RWPE2 (cell line): ENCODE measurements at regions not wholly inside any gene's neighbourhood (a gene's known extent, or its start where the extent isn't known, plus 50 kb on each side); places are given as distances from the start of the nearest gene placed in this dataset.

Experiments used
- ATAC-seq: fragments of 200-7000 bp; cut with Tn5 transposase; 3 replicates; pipeline ENCODE4 v1.9.1; 2021; ENCODE audit warnings: low read depth
- DNase-seq: peaks from one replicate; pipeline ENCODE4 v3.0.0-alpha.2; 2020; ENCODE audit warnings: low spot score
- H3K27ac ChIP-seq: fragments of 450-650 bp; 2 replicates; pipeline ENCODE4 v1.5.1; 2017; ENCODE audit warnings: mild to moderate bottlenecking; ENCODE audit not compliant: poor library complexity, severe bottlenecking
- H3K27me3 ChIP-seq: fragments of 250-450 bp; sonication (Bioruptor Pico); 2 replicates; pipeline ENCODE4 v1.5.1; 2021; ENCODE audit warnings: mild to moderate bottlenecking, moderate library complexity; ENCODE audit not compliant: insufficient read depth, poor library complexity, severe bottlenecking
- H3K36me3 ChIP-seq: fragments of 250-450 bp; sonication (Bioruptor Pico); 2 replicates; pipeline ENCODE4 v1.5.1; 2020; ENCODE audit warnings: low read depth, mild to moderate bottlenecking, moderate library complexity
- H3K4me1 ChIP-seq: fragments of 250-450 bp; sonication (Bioruptor Pico); 2 replicates; pipeline ENCODE4 v1.5.1; 2021; ENCODE audit warnings: mild to moderate bottlenecking, moderate library complexity; ENCODE audit not compliant: insufficient read depth, poor library complexity, severe bottlenecking
- H3K4me3 ChIP-seq: fragments of 250-450 bp; sonication (Bioruptor Pico); 2 replicates; pipeline ENCODE4 v1.5.1; 2021; ENCODE audit warnings: mild to moderate bottlenecking, moderate library complexity; ENCODE audit not compliant: severe bottlenecking
- H3K9me3 ChIP-seq: fragments of 250-450 bp; sonication (Bioruptor Pico); 2 replicates; pipeline ENCODE4 v1.5.1; 2021; ENCODE audit warnings: mild to moderate bottlenecking, moderate library complexity; ENCODE audit not compliant: severe bottlenecking
- CTCF ChIP-seq: fragments of 450-650 bp; IDR thresholded peaks from one replicate; pipeline ENCODE4 v1.5.1; 2017; ENCODE audit warnings: mild to moderate bottlenecking, moderate library complexity; ENCODE audit not compliant: poor library complexity, severe bottlenecking

GRCh38 chr13:44303681-44304432 is 69.8 kb upstream of the SERP2 start:
- DNase-seq (no peak), ATAC-seq (no peak)
- Histone ChIP-seq H3K27ac (no peak overlapping the region), H3K4me1 (peaks cover 60% of the 10 kb centered on the region), H3K9me3 (no peaks in the 10 kb centered on the region), H3K27me3 (no peaks in the 10 kb centered on the region), H3K4me3 (no peak overlapping the region), H3K36me3 (no peaks in the 10 kb centered on the region)
- no peak for TF ChIP-seq CTCF

GRCh38 chr13:44304433-44304725 is 69.2 kb upstream of the SERP2 start:
- no peak for TF ChIP-seq CTCF
- Histone ChIP-seq H3K36me3 (no peaks in the 10 kb centered on the region), H3K27me3 (no peaks in the 10 kb centered on the region), H3K27ac (no peak overlapping the region), H3K4me1 (peaks cover 54% of the 10 kb centered on the region), H3K9me3 (no peaks in the 10 kb centered on the region), H3K4me3 (no peak overlapping the region)
- DNase-seq (no peak), ATAC-seq (no peak)

- Histone ChIP-seq H3K27me3 (no peaks in the 10 kb centered on the region), H3K27ac (peak overlapping the region; percentile 100), H3K4me3 (no peak overlapping the region), H3K9me3 (no peaks in the 10 kb centered on the region), H3K4me1 (peaks cover 60% of the 10 kb centered on the region), H3K36me3 (no peaks in the 10 kb centered on the region)
- ATAC-seq (no peak), DNase-seq (no peak)
- no peak for TF ChIP-seq CTCF
Measured at GRCh38 chr13:44305286-44305685, 68.3 kb upstream of the SERP2 start.

- ATAC-seq (peak; percentile 1; the same call in 2 of the 3 replicates), DNase-seq (no peak)
- no peaks in the 10 kb centered on the region for H3K9me3 ChIP-seq
- H3K4me1 ChIP-seq, result peaks cover 58% of the 10 kb centered on the region
- TF ChIP-seq CTCF, result no peak
- no peak overlapping the region for H3K4me3 ChIP-seq
- peak overlapping the region; percentile 100 for H3K27ac ChIP-seq
- H3K27me3 ChIP-seq, result no peaks in the 10 kb centered on the region
- no peaks in the 10 kb centered on the region for H3K36me3 ChIP-seq
Measured at GRCh38 chr13:44305917-44306370, 67.7 kb upstream of the SERP2 start.
